ENCODE measurements at regions not wholly inside any gene's neighbourhood (a gene's known extent, or its start where the extent isn't known, plus 50 kb on each side); places are given as distances from the start of the nearest gene placed in this dataset.

- POLR2A ChIA-PET (ENCODE audit: unreplicated experiment) = no interaction called here
- no TSS peak for BruUV-seq (replicated peaks)
These were observed 89.9 kb upstream of the AKIRIN2 start for GRCh38 chr6:87791982-87792381.

GRCh38 chr6:87791485-87791884, 89.5 kb upstream of the AKIRIN2 start:
- DNase-seq = no peak
- BruUV-seq (replicated peaks) = no TSS peak
- no peak overlapping the region for H3K4me2 ChIP-seq
- ChIA-PET POLR2A (ENCODE audit: unreplicated experiment) (no interaction called here), CTCF (no interaction called here)
- TF ChIP-seq EZH2 (IDR thresholded peaks at IDR 0.05; ENCODE audit: low read depth) = no peak
- no peak for TF ChIP-seq CTCF (conservative IDR thresholded peaks at IDR 0.05)
- H4K20me1 ChIP-seq (ENCODE audit: insufficient read depth) = no peaks in the 10 kb centered on the region
- H3K9me3 ChIP-seq (ENCODE audit: insufficient read depth, low read depth) = no peaks in the 10 kb centered on the region
- H3K27ac ChIP-seq = no peak overlapping the region
- H3K4me1 ChIP-seq (replicated peaks; ENCODE audit: insufficient read depth) = peaks cover 13% of the 10 kb centered on the region
- no peak overlapping the region for H2AFZ ChIP-seq
- no peaks in the 10 kb centered on the region for H3K27me3 ChIP-seq (ENCODE audit: insufficient read depth, low read depth)
- no peaks in the 10 kb centered on the region for H3F3A ChIP-seq (ENCODE audit: insufficient read depth, low read depth)
- no peak overlapping the region for H3K4me3 ChIP-seq
- no peaks in the 10 kb centered on the region for H3K79me2 ChIP-seq (ENCODE audit: low read depth)
- intact Hi-C loops (cut with micrococcal nuclease; ENCODE audit: unreplicated experiment) = loop anchor here (10.0 kb wide), 1 partner anchor 187 kb away; no protein-coding TSS in a partner anchor
- H3K36me3 ChIP-seq (ENCODE audit: low read depth) = no peaks in the 10 kb centered on the region
- H3K9me2 ChIP-seq (ENCODE audit: insufficient read depth) = no peaks in the 10 kb centered on the region

More at GRCh38 chr6:87791982-87792381, 89.9 kb upstream of the AKIRIN2 start:
- H3K4me3 ChIP-seq = no peak overlapping the region
- peaks cover 13% of the 10 kb centered on the region for H3K4me1 ChIP-seq (replicated peaks; ENCODE audit: insufficient read depth)
- H3K27me3 ChIP-seq (ENCODE audit: insufficient read depth, low read depth) = no peaks in the 10 kb centered on the region
- no peak overlapping the region for H2AFZ ChIP-seq
- intact Hi-C loops (cut with micrococcal nuclease; ENCODE audit: unreplicated experiment) = loop anchor here (10.0 kb wide), 1 partner anchor 187 kb away; no protein-coding TSS in a partner anchor
- no peak overlapping the region for H3K4me2 ChIP-seq
- no peaks in the 10 kb centered on the region for H3F3A ChIP-seq (ENCODE audit: insufficient read depth, low read depth)
- DNase-seq = no peak
- CTCF ChIA-PET = no interaction called here
- H3K9me2 ChIP-seq (ENCODE audit: insufficient read depth) = no peaks in the 10 kb centered on the region
- H3K9me3 ChIP-seq (ENCODE audit: insufficient read depth, low read depth) = no peaks in the 10 kb centered on the region
- TF ChIP-seq CTCF (conservative IDR thresholded peaks at IDR 0.05) = no peak
- TF ChIP-seq EZH2 (IDR thresholded peaks at IDR 0.05; ENCODE audit: low read depth) = no peak
- no peaks in the 10 kb centered on the region for H3K36me3 ChIP-seq (ENCODE audit: low read depth)
- H4K20me1 ChIP-seq (ENCODE audit: insufficient read depth) = no peaks in the 10 kb centered on the region
- no peaks in the 10 kb centered on the region for H3K79me2 ChIP-seq (ENCODE audit: low read depth)
- H3K27ac ChIP-seq = no peak overlapping the region

GRCh38 chr6:87791029-87791428, 89.0 kb upstream of the AKIRIN2 start:
- no peak for DNase-seq
- TF ChIP-seq CTCF (conservative IDR thresholded peaks at IDR 0.05) (no peak), EZH2 (IDR thresholded peaks at IDR 0.05; ENCODE audit: low read depth) (no peak)
- Histone ChIP-seq H3K36me3 (ENCODE audit: low read depth) (no peaks in the 10 kb centered on the region), H3K9me2 (ENCODE audit: insufficient read depth) (no peaks in the 10 kb centered on the region), H3K9me3 (ENCODE audit: insufficient read depth, low read depth) (no peaks in the 10 kb centered on the region), H3K4me2 (no peak overlapping the region), H3K27ac (no peak overlapping the region), H3K4me1 (replicated peaks; ENCODE audit: insufficient read depth) (peaks cover 13% of the 10 kb centered on the region), H3K27me3 (ENCODE audit: insufficient read depth, low read depth) (no peaks in the 10 kb centered on the region), H3K4me3 (no peak overlapping the region), H3K79me2 (ENCODE audit: low read depth) (no peaks in the 10 kb centered on the region), H4K20me1 (ENCODE audit: insufficient read depth) (no peaks in the 10 kb centered on the region), H2AFZ (no peak overlapping the region), H3F3A (ENCODE audit: insufficient read depth, low read depth) (no peaks in the 10 kb centered on the region)
- BruUV-seq (replicated peaks) = no TSS peak
- CTCF ChIA-PET = no interaction called here
- POLR2A ChIA-PET (ENCODE audit: unreplicated experiment) = no interaction called here
- intact Hi-C loops (cut with micrococcal nuclease; ENCODE audit: unreplicated experiment) = loop anchor here (10.0 kb wide), 1 partner anchor 186 kb away; no protein-coding TSS in a partner anchor
